Naive thymus-derived CD4-positive, alpha-beta T cell (primary cell): ENCODE measurements at regions not wholly inside any gene's neighbourhood (a gene's known extent, or its start where the extent isn't known, plus 50 kb on each side); places are given as distances from the start of the nearest gene placed in this dataset.

Source experiments
- ATAC-seq: fragments of 150-1000 bp; cut with Tn5 transposase; 2 replicates; pipeline ENCODE4 v1.10.0; 2021; ENCODE audit warnings: mild to moderate bottlenecking, moderate library complexity
- CTCF ChIA-PET: fragments of 350-600 bp; sonication (Branson Sonifier 250); formaldehyde crosslinking; loops from one replicate; lab custom pipeline; 2021; ENCODE audit warnings: antibody characterized with exemption; lab: Charles Lee
- POLR2A ChIA-PET: fragments of 350-600 bp; sonication (Branson Sonifier 250); formaldehyde crosslinking; loops from one replicate; lab custom pipeline; 2021; ENCODE audit warnings: antibody characterized with exemption, inconsistent platforms; lab: Charles Lee
- DNase-seq, 9 donors: peaks; one replicate each; pipeline versions ENCODE4 v3.0.0 to v3.0.0-alpha.2; 2020 to 2022; ENCODE audit warnings: mixed read lengths in 1 of 9
- H3K27ac ChIP-seq: one replicate; pipeline ENCODE4 v1.7.0; 2013; ENCODE audit warnings: mild to moderate bottlenecking, low read depth, low read length, moderate library complexity
- H3K27me3 ChIP-seq, 2 donors: one replicate each; pipeline ENCODE4 v1.7.0; 2013; ENCODE audit warnings: low read length in 2 of 2, mild to moderate bottlenecking in 2 of 2, moderate library complexity in 2 of 2; ENCODE audit not compliant: control insufficient read depth in 2 of 2, insufficient read depth in 2 of 2
- H3K36me3 ChIP-seq, 3 experiments: 1 replicate in 2 of 3; 2 replicates in 1 of 3; pipeline ENCODE4 v1.7.0; 2013; ENCODE audit warnings: low read length in 3 of 3, mild to moderate bottlenecking in 3 of 3, moderate library complexity in 1 of 3; ENCODE audit not compliant: insufficient read depth in 3 of 3, control insufficient read depth in 2 of 3
- H3K4me1 ChIP-seq, 2 donors: one replicate each; pipeline ENCODE4 v1.7.0; 2013; ENCODE audit warnings: low read length in 2 of 2, mild to moderate bottlenecking in 2 of 2, moderate library complexity in 1 of 2; ENCODE audit not compliant: control insufficient read depth in 2 of 2, insufficient read depth in 2 of 2
- H3K4me3 ChIP-seq: 2 replicates; pipeline ENCODE4 v1.7.0; 2013; ENCODE audit warnings: mild to moderate bottlenecking, low read length
- H3K9me3 ChIP-seq, 3 experiments: 1 replicate in 2 of 3; 2 replicates in 1 of 3; pipeline ENCODE4 v1.7.0; 2013; ENCODE audit warnings: low read length in 3 of 3; ENCODE audit not compliant: control insufficient read depth in 2 of 3
- H3K27ac Mint-ChIP-seq, 9 donors: one replicate each; pipeline ENCODE4 v1.8.0; 2020 to 2022; ENCODE audit warnings: mixed read lengths in 9 of 9, mild to moderate bottlenecking in 8 of 9, moderate library complexity in 5 of 9, inconsistent platforms in 2 of 9
- H3K27me3 Mint-ChIP-seq, 5 donors: one replicate each; pipeline ENCODE4 v1.8.0; 2021 to 2022; ENCODE audit warnings: mixed read lengths in 5 of 5, mild to moderate bottlenecking in 1 of 5
- H3K36me3 Mint-ChIP-seq, 5 donors: one replicate each; pipeline ENCODE4 v1.8.0; 2020 to 2022; ENCODE audit warnings: mixed read lengths in 5 of 5, mild to moderate bottlenecking in 3 of 5, inconsistent platforms in 1 of 5
- H3K4me1 Mint-ChIP-seq, 7 donors: one replicate each; pipeline ENCODE4 v1.8.0; 2020 to 2022; ENCODE audit warnings: mixed read lengths in 7 of 7, mild to moderate bottlenecking in 3 of 7, inconsistent platforms in 1 of 7
- H3K4me3 Mint-ChIP-seq, 10 donors: one replicate each; pipeline ENCODE4 v1.8.0; 2020 to 2022; ENCODE audit warnings: mild to moderate bottlenecking in 10 of 10, mixed read lengths in 10 of 10, moderate library complexity in 6 of 10, inconsistent platforms in 2 of 10
- H3K9me3 Mint-ChIP-seq, 11 donors: one replicate each; pipeline ENCODE4 v1.8.0; 2020 to 2022; ENCODE audit warnings: mixed read lengths in 11 of 11, mild to moderate bottlenecking in 4 of 11, inconsistent platforms in 1 of 11, moderate library complexity in 1 of 11
- intact Hi-C, 2 donors: fragments of 100-400 bp; cut with micrococcal nuclease; formaldehyde crosslinking; loops; one replicate each; pipeline ENCODE4 v1.15.1; 2023

DNA sequence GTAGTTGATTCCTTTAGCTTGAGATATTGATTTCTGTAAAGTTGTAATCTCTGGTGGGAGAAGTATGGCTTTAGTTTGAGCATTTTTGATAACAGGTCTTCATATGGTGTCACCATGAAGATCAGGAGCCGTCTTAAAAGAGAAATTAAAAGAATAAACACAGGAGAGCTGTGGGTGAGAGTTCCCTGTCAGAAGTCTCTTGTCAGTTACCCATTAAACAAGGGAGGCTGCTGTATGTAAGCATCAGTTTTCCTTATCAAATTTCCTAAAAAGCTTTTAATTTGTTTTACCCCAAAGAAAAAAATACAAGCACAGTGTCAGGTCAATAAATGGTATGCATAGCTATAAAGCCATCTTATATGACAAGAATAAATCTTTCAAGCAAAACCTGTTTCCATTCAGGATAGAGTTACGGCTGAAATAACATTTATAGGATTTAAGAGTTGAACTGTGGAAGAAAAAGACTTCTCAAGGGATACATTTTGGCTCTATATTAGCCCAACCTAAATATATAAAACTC is 767.5 kb downstream of the JRKL start:
- ChIA-PET POLR2A (no interaction called here), CTCF (no interaction called here)
- Histone ChIP-seq H3K4me3 (no peak overlapping the region), H3K36me3 (no peaks in the 10 kb centered on the region), H3K9me3 (no peaks in the 10 kb centered on the region), H3K27me3 (no peaks in the 10 kb centered on the region), H3K4me1 (no peaks in the 10 kb centered on the region), H3K27ac (no peak overlapping the region)
- DNase-seq (no peak), ATAC-seq (no peak)
- Mint-ChIP-seq H3K4me1 (no peaks in the 10 kb centered on the region), H3K4me3 (no peak overlapping the region), H3K27me3 (no peaks in the 10 kb centered on the region), H3K36me3 (no peaks in the 10 kb centered on the region), H3K27ac (no peak overlapping the region), H3K9me3 (peaks cover 0 to 10% (median 3%) of the 10 kb centered on the region in 11 donors)
- intact Hi-C loops: no loop called here

DNA sequence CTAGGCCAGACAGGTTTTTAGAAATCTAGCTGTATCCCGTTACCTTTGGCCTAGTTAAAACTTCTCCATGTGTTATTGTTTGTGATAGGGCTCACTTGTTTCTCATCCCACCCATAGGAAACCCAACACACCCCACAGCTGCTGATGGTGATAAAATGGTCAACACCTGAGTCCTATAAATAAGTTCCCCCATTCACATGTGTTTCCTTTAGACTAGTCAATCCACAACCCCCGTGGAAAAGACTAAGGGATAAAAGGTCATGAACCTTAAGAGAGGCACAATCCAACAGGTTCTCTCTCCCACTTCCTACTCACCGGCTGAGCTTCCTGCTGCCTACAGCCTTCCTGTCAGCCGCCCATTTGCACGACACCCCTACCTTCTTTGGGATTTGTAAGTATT is 768.4 kb downstream of the JRKL start:
- DNase-seq: no peak
- ChIA-PET CTCF (no interaction called here), POLR2A (no interaction called here)
- H3K27me3 ChIP-seq: no peaks in the 10 kb centered on the region
- Mint-ChIP-seq H3K9me3 (peaks cover 0 to 10% (median 3%) of the 10 kb centered on the region in 11 donors), H3K4me3 (no peak overlapping the region), H3K36me3 (no peaks in the 10 kb centered on the region), H3K27me3 (no peaks in the 10 kb centered on the region), H3K27ac (no peak overlapping the region), H3K4me1 (no peaks in the 10 kb centered on the region)
- H3K36me3 ChIP-seq: no peaks in the 10 kb centered on the region
- no peak overlapping the region for H3K4me3 ChIP-seq
- no peak overlapping the region for H3K27ac ChIP-seq
- no peak for ATAC-seq
- intact Hi-C loops: no loop called here
- H3K9me3 ChIP-seq: no peaks in the 10 kb centered on the region
- no peaks in the 10 kb centered on the region for H3K4me1 ChIP-seq

DNA sequence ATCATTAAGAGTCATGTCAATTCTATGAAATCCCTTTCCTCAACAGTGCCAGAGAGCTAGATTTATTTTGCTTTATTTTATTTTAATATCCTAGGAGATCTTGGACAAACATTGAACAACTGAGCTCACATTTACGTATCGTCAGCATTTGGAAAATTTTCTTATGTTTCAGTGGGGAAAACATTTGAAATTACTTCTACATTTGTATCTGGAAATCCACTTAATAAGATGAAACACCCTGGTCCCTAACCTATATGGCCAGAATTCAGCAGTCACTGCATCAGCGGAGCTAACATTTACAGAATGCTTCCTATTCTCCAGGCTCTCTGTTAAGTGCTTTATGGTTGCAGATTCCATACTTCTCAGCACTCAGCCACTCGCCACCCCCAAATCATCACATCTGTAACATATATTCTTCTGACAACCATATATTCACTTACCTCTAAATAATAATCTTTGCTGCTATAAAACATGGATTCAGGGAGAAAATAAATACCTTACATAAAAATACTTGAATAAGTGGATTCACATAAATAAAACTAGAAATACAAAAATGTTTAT is 773.9 kb downstream of the JRKL start:
- ChIA-PET POLR2A (no interaction called here), CTCF (no interaction called here)
- ATAC-seq (no peak), DNase-seq (no peak)
- H3K9me3 ChIP-seq: no peaks in the 10 kb centered on the region
- H3K27ac Mint-ChIP-seq: no peak overlapping the region
- H3K4me1 Mint-ChIP-seq: no peaks in the 10 kb centered on the region
- intact Hi-C loops: no loop called here
- H3K4me3 ChIP-seq: no peak overlapping the region
- no peaks in the 10 kb centered on the region for H3K4me1 ChIP-seq
- no peaks in the 10 kb centered on the region for H3K36me3 Mint-ChIP-seq
- peaks cover 0 to 15% (median 5%) of the 10 kb centered on the region in 11 donors for H3K9me3 Mint-ChIP-seq
- H3K27me3 Mint-ChIP-seq: no peaks in the 10 kb centered on the region
- H3K27ac ChIP-seq: no peak overlapping the region
- no peak overlapping the region for H3K4me3 Mint-ChIP-seq
- no peaks in the 10 kb centered on the region for H3K27me3 ChIP-seq
- H3K36me3 ChIP-seq: no peaks in the 10 kb centered on the region

DNA sequence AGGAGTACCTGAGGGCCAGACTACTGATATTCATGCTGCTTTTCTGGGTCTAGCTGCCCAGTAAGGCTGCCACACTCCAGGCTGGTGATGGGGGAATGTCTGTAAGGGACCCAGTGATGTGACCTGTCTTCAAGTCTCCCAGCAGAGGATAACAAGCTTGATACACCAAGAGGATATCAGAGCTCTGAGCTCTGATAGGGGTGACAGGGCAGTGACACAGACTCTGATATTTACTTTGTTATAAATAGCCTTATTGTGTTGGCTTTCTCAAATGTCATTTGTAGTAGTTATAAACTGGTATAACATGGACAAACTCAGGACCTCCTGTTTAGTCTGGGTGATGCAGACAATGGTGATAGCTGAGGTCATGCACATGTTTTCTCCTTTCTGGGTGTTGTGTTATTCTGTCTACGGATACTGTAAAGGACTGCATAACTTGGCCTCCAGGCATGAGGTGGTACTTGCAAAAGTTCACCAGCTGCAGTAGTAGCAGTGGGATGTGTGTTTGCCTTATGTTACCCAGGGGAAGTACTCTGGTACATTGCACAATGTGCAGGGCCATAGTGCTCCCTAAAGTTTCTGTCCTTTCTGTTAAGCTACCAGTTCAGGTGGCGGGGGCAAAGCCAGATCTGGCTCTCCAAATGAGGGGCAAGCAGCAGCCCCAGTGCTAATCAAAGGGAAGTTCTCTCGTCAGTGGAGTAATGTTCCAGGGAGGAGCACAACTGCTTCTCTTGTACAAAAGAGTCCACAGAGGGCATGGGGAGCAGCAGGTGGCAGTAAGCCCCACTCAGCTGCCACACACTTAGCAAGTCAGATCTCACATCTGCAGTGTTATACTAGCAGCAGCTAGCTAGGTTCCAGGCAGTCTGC is 812.2 kb downstream of the JRKL start:
- Histone ChIP-seq H3K9me3 (no peaks in the 10 kb centered on the region), H3K27ac (no peak overlapping the region), H3K4me1 (no peaks in the 10 kb centered on the region), H3K27me3 (no peaks in the 10 kb centered on the region), H3K4me3 (no peak overlapping the region), H3K36me3 (no peaks in the 10 kb centered on the region)
- ChIA-PET POLR2A (no interaction called here), CTCF (no interaction called here)
- Mint-ChIP-seq H3K4me3 (no peak overlapping the region), H3K27ac (no peak overlapping the region), H3K27me3 (no peaks in the 10 kb centered on the region), H3K9me3 (peaks cover 0 to 15% (median 9%) of the 10 kb centered on the region in 11 donors), H3K4me1 (peaks cover 0 to 4% (median 0%) of the 10 kb centered on the region in 7 donors), H3K36me3 (no peaks in the 10 kb centered on the region)
- DNase-seq: no peak
- intact Hi-C loops: no loop called here
- no peak for ATAC-seq

DNA sequence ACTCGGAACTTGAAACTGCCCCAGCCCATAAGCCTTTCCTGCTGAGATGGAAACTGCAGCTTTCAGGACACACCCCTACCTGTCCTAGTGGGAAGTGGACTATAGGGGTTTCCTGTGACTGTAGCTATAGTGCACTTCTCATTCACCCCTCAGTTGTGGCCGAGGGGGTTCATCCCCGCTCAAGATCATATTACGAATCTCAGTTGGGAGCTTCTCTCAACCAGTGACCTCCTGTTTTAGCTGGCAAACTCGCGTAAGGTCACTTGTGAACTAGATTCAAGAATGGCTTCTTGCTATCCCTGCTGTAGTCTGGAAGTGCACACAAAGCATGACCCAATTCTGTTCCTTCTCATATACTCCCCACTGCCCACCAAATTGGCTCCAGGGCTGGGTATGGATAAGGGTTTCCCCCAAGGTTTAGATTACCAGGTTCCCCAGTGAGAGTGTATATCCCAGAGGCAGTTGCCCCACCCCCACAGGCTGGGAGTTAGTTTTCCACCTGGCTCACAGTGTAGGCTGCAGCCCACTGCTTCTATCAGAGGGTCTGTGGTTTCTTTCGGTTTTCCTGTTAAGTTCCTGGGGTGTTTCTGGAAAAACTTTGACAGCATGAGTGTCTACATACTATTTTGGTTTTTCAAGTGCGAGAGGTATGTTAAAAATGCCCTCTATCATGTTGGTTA is 812.9 kb downstream of the JRKL start:
- H3K4me1 ChIP-seq: no peaks in the 10 kb centered on the region
- Mint-ChIP-seq H3K27ac (no peak overlapping the region), H3K9me3 (peaks cover 0 to 12% (median 7%) of the 10 kb centered on the region in 11 donors), H3K36me3 (no peaks in the 10 kb centered on the region), H3K27me3 (no peaks in the 10 kb centered on the region), H3K4me3 (no peak overlapping the region), H3K4me1 (peaks cover 0 to 4% (median 0%) of the 10 kb centered on the region in 7 donors)
- no peaks in the 10 kb centered on the region for H3K36me3 ChIP-seq
- H3K27me3 ChIP-seq: no peaks in the 10 kb centered on the region
- DNase-seq (no peak), ATAC-seq (no peak)
- intact Hi-C loops: no loop called here
- H3K27ac ChIP-seq: no peak overlapping the region
- ChIA-PET POLR2A (no interaction called here), CTCF (no interaction called here)
- H3K4me3 ChIP-seq: no peak overlapping the region
- no peaks in the 10 kb centered on the region for H3K9me3 ChIP-seq

DNA sequence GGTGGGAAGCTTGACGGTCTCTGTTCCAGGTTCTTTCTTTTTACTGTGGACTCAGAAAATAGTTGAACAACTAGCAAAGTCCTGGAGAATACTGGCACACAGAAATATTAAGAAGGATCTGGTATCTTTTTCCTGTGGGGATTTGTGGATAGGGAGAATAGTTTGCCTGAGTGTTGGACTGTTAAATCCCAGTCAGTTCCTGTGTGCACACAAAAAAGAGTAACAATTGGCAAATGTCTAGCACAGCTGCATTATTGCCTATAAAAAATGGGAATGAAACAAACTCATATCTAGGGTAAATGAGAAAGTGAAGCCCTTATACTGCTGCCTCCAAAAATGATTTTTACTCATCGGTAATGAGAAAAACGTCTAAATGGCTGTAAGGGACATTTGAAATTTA is 828.2 kb downstream of the JRKL start:
- intact Hi-C loops: no loop called here
- CTCF ChIA-PET: no interaction called here
- no peak for ATAC-seq

More for the DNA sequence above, 828.2 kb downstream of the JRKL start:
- H3K4me1 ChIP-seq: no peaks in the 10 kb centered on the region
- no peak for DNase-seq
- no peak overlapping the region for H3K27ac ChIP-seq
- Mint-ChIP-seq H3K4me1 (no peaks in the 10 kb centered on the region), H3K27ac (no peak overlapping the region), H3K9me3 (peaks cover 0 to 20% (median 0%) of the 10 kb centered on the region in 11 donors), H3K4me3 (no peak overlapping the region), H3K36me3 (no peaks in the 10 kb centered on the region), H3K27me3 (no peaks in the 10 kb centered on the region)
- no peaks in the 10 kb centered on the region for H3K27me3 ChIP-seq
- no peak overlapping the region for H3K4me3 ChIP-seq
- H3K36me3 ChIP-seq: no peaks in the 10 kb centered on the region
- POLR2A ChIA-PET: no interaction called here
- H3K9me3 ChIP-seq: no peaks in the 10 kb centered on the region
